OCI-LY1 (cell line): ENCODE measurements at regions not wholly inside any gene's neighbourhood (a gene's known extent, or its start where the extent isn't known, plus 50 kb on each side); places are given as distances from the start of the nearest gene placed in this dataset.

ENCODE experiments used
- H2AFZ ChIP-seq: fragments of 200-600 bp; sonication (generic), shearing (Covaris generic); 2 replicates; pipeline ENCODE4 v1.6.0; 2014; ENCODE audit warnings: antibody characterized with exemption, mild to moderate bottlenecking, low read length
- H3F3A ChIP-seq: fragments of 200-600 bp; sonication (generic), shearing (Covaris generic); 2 replicates; pipeline ENCODE4 v1.6.0; 2014; ENCODE audit warnings: mild to moderate bottlenecking, antibody characterized with exemption, low read length, moderate library complexity; ENCODE audit not compliant: insufficient read depth
- H3K27ac ChIP-seq: fragments of 200-600 bp; sonication (generic); 2 replicates; pipeline ENCODE4 v1.5.1; 2014; ENCODE audit warnings: low read length, mixed run types, mild to moderate bottlenecking, low read depth; ENCODE audit not compliant: poor library complexity, severe bottlenecking
- H3K27me3 ChIP-seq: fragments of 200-600 bp; sonication (generic); 2 replicates; pipeline ENCODE4 v1.6.0; 2014; ENCODE audit warnings: antibody characterized with exemption, mild to moderate bottlenecking, low read length, moderate library complexity; ENCODE audit not compliant: insufficient read depth
- H3K36me3 ChIP-seq: fragments of 200-600 bp; sonication (generic); 2 replicates; pipeline ENCODE4 v1.6.1; 2014; ENCODE audit warnings: mild to moderate bottlenecking, antibody characterized with exemption, low read length, moderate library complexity, mixed read lengths; ENCODE audit not compliant: insufficient read depth
- H3K4me1 ChIP-seq: fragments of 200-600 bp; sonication (generic); 2 replicates; pipeline ENCODE4 v1.5.1; 2014; ENCODE audit warnings: mild to moderate bottlenecking, low read length, moderate library complexity; ENCODE audit not compliant: insufficient read depth, severe bottlenecking
- H3K4me2 ChIP-seq: fragments of 200-600 bp; sonication (generic), shearing (Covaris generic); 2 replicates; pipeline ENCODE4 v1.6.1; 2014; ENCODE audit warnings: low read length
- H3K4me3 ChIP-seq: fragments of 200-600 bp; sonication (generic); 2 replicates; pipeline ENCODE4 v1.5.1; 2014; ENCODE audit warnings: low read length, low read depth, mild to moderate bottlenecking, mixed read lengths; ENCODE audit not compliant: poor library complexity, severe bottlenecking
- H3K79me2 ChIP-seq: fragments of 200-600 bp; shearing (Covaris generic); 2 replicates; pipeline ENCODE4 v1.6.1; 2016; ENCODE audit warnings: mixed run types, low read length, mixed read lengths; ENCODE audit not compliant: insufficient read depth
- H3K9ac ChIP-seq: fragments of 200-600 bp; sonication (generic), shearing (Covaris generic); 2 replicates; pipeline ENCODE4 v1.6.1; 2014; ENCODE audit warnings: mild to moderate bottlenecking, low read length, mixed read lengths
- H3K9me2 ChIP-seq: fragments of 200-600 bp; sonication (generic), shearing (Covaris generic); 2 replicates; pipeline ENCODE4 v1.6.1; 2014; ENCODE audit warnings: low read depth, mild to moderate bottlenecking, low read length, mixed read lengths
- H3K9me3 ChIP-seq: fragments of 200-600 bp; shearing (Covaris generic); 2 replicates; pipeline ENCODE4 v1.6.1; 2014; ENCODE audit warnings: low read length, mixed read lengths
- H4K20me1 ChIP-seq: fragments of 200-600 bp; sonication (generic), shearing (Covaris generic); 2 replicates; pipeline ENCODE4 v1.6.0; 2016; ENCODE audit warnings: mild to moderate bottlenecking, low read length; ENCODE audit not compliant: insufficient read depth
- EZH2 ChIP-seq: fragments of 200-600 bp; sonication (generic), shearing (Covaris generic); IDR thresholded peaks from 2 replicates; pipeline ENCODE4 v1.8.0; 2017; ENCODE audit warnings: borderline replicate concordance, mixed run types, mild to moderate bottlenecking, antibody characterized with exemption, low read length, moderate library complexity, mixed read lengths
- TF ChIP-seq, protein P1 (sequence below): fragments of 200-600 bp; sonication (generic), shearing (Covaris generic); IDR thresholded peaks from 2 replicates; pipeline ENCODE4 v1.5.1; 2017; ENCODE audit warnings: mild to moderate bottlenecking, antibody characterized with exemption, low read length, moderate library complexity, mixed read lengths

DNA sequence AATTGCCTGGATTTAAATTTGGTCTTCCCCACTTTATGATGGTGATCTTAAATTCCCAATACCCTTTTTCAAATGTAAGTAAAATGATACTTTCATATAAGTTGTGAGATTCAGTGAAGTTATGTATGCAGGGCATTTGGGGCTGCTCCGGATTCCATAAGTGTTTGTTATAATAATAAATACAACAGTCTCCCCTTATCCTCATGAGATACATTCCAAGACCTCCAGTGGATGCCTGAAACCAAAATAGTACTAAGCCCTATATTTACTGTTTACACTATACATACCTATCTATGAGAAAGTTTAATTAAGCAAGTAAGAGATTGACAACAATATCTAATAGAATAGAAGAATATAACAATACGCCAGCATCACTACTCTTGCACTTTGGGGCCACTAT, 2237.8 kb downstream of the PCDH9 start:
- Histone ChIP-seq H3F3A (no peaks in the 10 kb centered on the region; the same call in 1 of the 2 replicates), H4K20me1 (no peaks in the 10 kb centered on the region), H3K9me2 (no peaks in the 10 kb centered on the region)

DNA sequence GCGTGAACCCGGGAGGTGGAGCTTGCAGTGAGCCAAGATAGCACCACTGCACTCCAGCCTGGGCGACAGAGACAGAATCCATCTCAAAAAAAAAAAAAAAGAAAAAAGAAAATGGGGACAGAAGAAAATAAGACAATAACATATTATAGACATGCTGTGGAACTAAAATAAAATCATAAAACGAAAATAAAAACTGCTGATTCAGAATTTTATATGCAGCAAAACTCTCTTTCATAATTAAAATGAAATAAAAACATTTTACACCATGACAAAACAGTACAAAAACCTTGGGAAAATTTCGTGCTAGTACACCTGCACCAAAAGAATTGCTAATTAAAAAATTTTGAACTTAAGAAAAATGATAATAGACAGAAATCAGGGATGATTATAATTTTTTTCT, 2245.1 kb downstream of the PCDH9 start:
- Histone ChIP-seq H3K4me1 (peaks cover 10% of the 10 kb centered on the region), H3K9ac (no peak overlapping the region), H3K36me3 (no peaks in the 10 kb centered on the region), H3F3A (no peaks in the 10 kb centered on the region; the same call in 1 of the 2 replicates), H3K4me3 (no peak overlapping the region), H3K27ac (no peak overlapping the region), H3K9me3 (no peaks in the 10 kb centered on the region; the same call in 1 of the 2 replicates), H3K4me2 (no peak overlapping the region), H3K9me2 (no peaks in the 10 kb centered on the region), H4K20me1 (no peaks in the 10 kb centered on the region), H2AFZ (no peak overlapping the region), H3K27me3 (no peaks in the 10 kb centered on the region), H3K79me2 (no peaks in the 10 kb centered on the region)
- TF ChIP-seq EZH2 = no peak
- TF ChIP-seq, protein P1, sequence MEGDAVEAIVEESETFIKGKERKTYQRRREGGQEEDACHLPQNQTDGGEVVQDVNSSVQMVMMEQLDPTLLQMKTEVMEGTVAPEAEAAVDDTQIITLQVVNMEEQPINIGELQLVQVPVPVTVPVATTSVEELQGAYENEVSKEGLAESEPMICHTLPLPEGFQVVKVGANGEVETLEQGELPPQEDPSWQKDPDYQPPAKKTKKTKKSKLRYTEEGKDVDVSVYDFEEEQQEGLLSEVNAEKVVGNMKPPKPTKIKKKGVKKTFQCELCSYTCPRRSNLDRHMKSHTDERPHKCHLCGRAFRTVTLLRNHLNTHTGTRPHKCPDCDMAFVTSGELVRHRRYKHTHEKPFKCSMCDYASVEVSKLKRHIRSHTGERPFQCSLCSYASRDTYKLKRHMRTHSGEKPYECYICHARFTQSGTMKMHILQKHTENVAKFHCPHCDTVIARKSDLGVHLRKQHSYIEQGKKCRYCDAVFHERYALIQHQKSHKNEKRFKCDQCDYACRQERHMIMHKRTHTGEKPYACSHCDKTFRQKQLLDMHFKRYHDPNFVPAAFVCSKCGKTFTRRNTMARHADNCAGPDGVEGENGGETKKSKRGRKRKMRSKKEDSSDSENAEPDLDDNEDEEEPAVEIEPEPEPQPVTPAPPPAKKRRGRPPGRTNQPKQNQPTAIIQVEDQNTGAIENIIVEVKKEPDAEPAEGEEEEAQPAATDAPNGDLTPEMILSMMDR = no peak

More for the DNA sequence above, 2237.8 kb downstream of the PCDH9 start:
- no peak overlapping the region for H3K4me3 ChIP-seq
- H3K27me3 ChIP-seq = no peaks in the 10 kb centered on the region
- H3K79me2 ChIP-seq = no peaks in the 10 kb centered on the region
- H3K9me3 ChIP-seq = peaks cover 10% of the 10 kb centered on the region
- H3K27ac ChIP-seq = no peak overlapping the region
- no peak overlapping the region for H3K9ac ChIP-seq
- H3K4me1 ChIP-seq = peaks cover 45% of the 10 kb centered on the region
- TF ChIP-seq, protein P1 = no peak
- no peak for TF ChIP-seq EZH2
- H3K4me2 ChIP-seq = no peak overlapping the region
- no peaks in the 10 kb centered on the region; the same call in 1 of the 2 replicates for H3K36me3 ChIP-seq
- H2AFZ ChIP-seq = no peak overlapping the region

DNA sequence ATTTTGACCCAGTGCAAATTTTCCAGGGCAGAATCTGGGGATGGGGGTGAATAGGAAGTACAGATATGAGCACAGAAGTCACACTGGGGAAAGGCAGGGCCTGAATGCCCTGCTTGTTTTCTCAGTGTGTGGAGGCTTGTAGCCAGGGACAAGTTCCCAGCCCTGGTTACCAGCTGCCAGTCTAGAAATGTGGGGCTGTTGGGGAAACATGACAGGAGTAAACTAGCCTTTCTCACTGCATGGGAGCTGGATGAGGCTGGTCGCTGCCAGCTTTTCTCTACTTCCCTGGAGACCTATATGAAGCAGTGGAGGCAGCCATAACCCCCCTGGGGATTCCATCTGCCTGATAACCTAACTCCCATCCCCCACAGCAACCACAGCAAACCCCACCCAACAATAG, 2267.7 kb downstream of the PCDH9 start:
- H4K20me1 ChIP-seq = no peaks in the 10 kb centered on the region
- H3K9ac ChIP-seq = no peak overlapping the region
- peak overlapping the region; percentile 1; the same call in 1 of the 2 replicates for H3K4me2 ChIP-seq
- no peak overlapping the region for H3K27ac ChIP-seq
- H3F3A ChIP-seq = no peaks in the 10 kb centered on the region
- H3K36me3 ChIP-seq = no peaks in the 10 kb centered on the region
- no peaks in the 10 kb centered on the region; the same call in 1 of the 2 replicates for H3K9me3 ChIP-seq
- peaks cover 16% of the 10 kb centered on the region for H3K4me1 ChIP-seq
- no peak overlapping the region for H2AFZ ChIP-seq
- no peaks in the 10 kb centered on the region for H3K27me3 ChIP-seq
- no peak overlapping the region for H3K4me3 ChIP-seq
- no peaks in the 10 kb centered on the region for H3K79me2 ChIP-seq
- no peak for TF ChIP-seq EZH2
- TF ChIP-seq, protein P1 = no peak
- no peaks in the 10 kb centered on the region for H3K9me2 ChIP-seq
